ENCODE measurements at regions not wholly inside any gene's neighbourhood (a gene's known extent, or its start where the extent isn't known, plus 50 kb on each side); places are given as distances from the start of the nearest gene placed in this dataset.

- H3K27ac ChIP-seq (ENCODE audit: low read length in 2 of 2) = no peak overlapping the region
- H3K4me3 Mint-ChIP-seq = no peak overlapping the region
- no peak overlapping the region for H2AFZ ChIP-seq (ENCODE audit: insufficient read depth, low read depth, low read length, poor library complexity, severe bottlenecking)
- no peak overlapping the region for H3K4me2 ChIP-seq (replicated peaks; ENCODE audit: low read depth, low read length, poor library complexity, severe bottlenecking)
- peaks cover 0 to 8% (median 8%) of the 10 kb centered on the region in 3 donors for H3K9me3 ChIP-seq (ENCODE audit: control extremely low read depth in 1 of 3, control insufficient read depth in 2 of 3, insufficient read depth in 1 of 3, low read length in 2 of 3)
- DNase-seq (no peak), ATAC-seq (ENCODE audit: low read depth) (no peak)
- WGBS (ENCODE audit: insufficient coverage) = no CpG with 5 or more reads among the region's 3 CpGs
- H4K20me1 ChIP-seq (ENCODE audit: control insufficient read depth, insufficient read depth, low read length, poor library complexity, severe bottlenecking) = no peaks in the 10 kb centered on the region
- H3K79me2 ChIP-seq (ENCODE audit: control insufficient read depth, insufficient read depth, low read length) = no peaks in the 10 kb centered on the region
- H3K4me1 ChIP-seq (ENCODE audit: control insufficient read depth in 2 of 2, insufficient read depth in 2 of 2, low read length in 2 of 2) = no peaks in the 10 kb centered on the region
- peaks cover 4% of the 10 kb centered on the region for H3K9me3 Mint-ChIP-seq (ENCODE audit: insufficient read depth)
- no peaks in the 10 kb centered on the region for H3K27me3 Mint-ChIP-seq
- no peaks in the 10 kb centered on the region for H3K27me3 ChIP-seq (replicated peaks in 1 of 4; ENCODE audit: control extremely low read depth in 1 of 4, control insufficient read depth in 3 of 4, insufficient read depth in 4 of 4, low read length in 3 of 4)
- no peak overlapping the region for H3K9ac ChIP-seq (ENCODE audit: low read length)
- H3K27ac Mint-ChIP-seq = no peak overlapping the region
- CTCF ChIA-PET = no interaction called here
- no peak overlapping the region for H3K4me3 ChIP-seq (ENCODE audit: control extremely low read depth in 1 of 5, extremely low read depth in 1 of 5, insufficient read depth in 1 of 5, low read depth in 2 of 5, low read length in 4 of 5)
- no peak for TF ChIP-seq EZH2 (IDR thresholded peaks at IDR 0.05; ENCODE audit: borderline replicate concordance, insufficient read depth, low read depth, low read length, poor library complexity, severe bottlenecking)
- no peak for TF ChIP-seq CTCF (IDR thresholded peaks at IDR 0.05)
- POLR2A ChIA-PET = no interaction called here
- H3K4me1 Mint-ChIP-seq = no peaks in the 10 kb centered on the region
- intact Hi-C loops (cut with micrococcal nuclease) = no loop called here
- no peaks in the 10 kb centered on the region for H3K36me3 ChIP-seq (replicated peaks in 1 of 2; ENCODE audit: control extremely low read depth in 1 of 2, control insufficient read depth in 1 of 2, extremely low read depth in 1 of 2, insufficient read depth in 2 of 2, low read length in 1 of 2)
Measured at GRCh38 chr4:128378668-128379067, 91.1 kb upstream of the PGRMC2 start.

GRCh38 chr4:128376958-128377357, 89.3 kb upstream of the PGRMC2 start:
- 95% methylated on average over 3 of the region's 4 CpGs for WGBS (ENCODE audit: insufficient coverage)
- CTCF ChIA-PET = no interaction called here
- H3K27me3 Mint-ChIP-seq = no peaks in the 10 kb centered on the region

More at GRCh38 chr4:128376958-128377357, 89.3 kb upstream of the PGRMC2 start:
- no peak for TF ChIP-seq EZH2 (IDR thresholded peaks at IDR 0.05; ENCODE audit: borderline replicate concordance, insufficient read depth, low read depth, low read length, poor library complexity, severe bottlenecking)
- no peak for TF ChIP-seq CTCF (IDR thresholded peaks at IDR 0.05)
- Histone ChIP-seq H3K4me3 (ENCODE audit: control extremely low read depth in 1 of 5, extremely low read depth in 1 of 5, insufficient read depth in 1 of 5, low read depth in 2 of 5, low read length in 4 of 5) (no peak overlapping the region), H3K79me2 (ENCODE audit: control insufficient read depth, insufficient read depth, low read length) (no peaks in the 10 kb centered on the region), H3K4me2 (replicated peaks; ENCODE audit: low read depth, low read length, poor library complexity, severe bottlenecking) (no peak overlapping the region), H3K36me3 (replicated peaks in 1 of 2; ENCODE audit: control extremely low read depth in 1 of 2, control insufficient read depth in 1 of 2, extremely low read depth in 1 of 2, insufficient read depth in 2 of 2, low read length in 1 of 2) (no peaks in the 10 kb centered on the region), H3K9me3 (ENCODE audit: control extremely low read depth in 1 of 3, control insufficient read depth in 2 of 3, insufficient read depth in 1 of 3, low read length in 2 of 3) (peaks cover 0 to 8% (median 8%) of the 10 kb centered on the region in 3 donors), H2AFZ (ENCODE audit: insufficient read depth, low read depth, low read length, poor library complexity, severe bottlenecking) (no peak overlapping the region), H4K20me1 (ENCODE audit: control insufficient read depth, insufficient read depth, low read length, poor library complexity, severe bottlenecking) (no peaks in the 10 kb centered on the region), H3K27ac (ENCODE audit: low read length in 2 of 2) (no peak overlapping the region), H3K27me3 (replicated peaks in 1 of 4; ENCODE audit: control extremely low read depth in 1 of 4, control insufficient read depth in 3 of 4, insufficient read depth in 4 of 4, low read length in 3 of 4) (no peaks in the 10 kb centered on the region), H3K4me1 (ENCODE audit: control insufficient read depth in 2 of 2, insufficient read depth in 2 of 2, low read length in 2 of 2) (no peaks in the 10 kb centered on the region), H3K9ac (ENCODE audit: low read length) (no peak overlapping the region)
- DNase-seq (no peak), ATAC-seq (ENCODE audit: low read depth) (no peak)
- intact Hi-C loops (cut with micrococcal nuclease) = no loop called here
- Mint-ChIP-seq H3K9me3 (ENCODE audit: insufficient read depth) (peaks cover 4% of the 10 kb centered on the region), H3K4me3 (no peak overlapping the region), H3K4me1 (no peaks in the 10 kb centered on the region), H3K27ac (no peak overlapping the region)
- POLR2A ChIA-PET = no interaction called here
